C4-2B (cell line): ENCODE measurements at regions not wholly inside any gene's neighbourhood (a gene's known extent, or its start where the extent isn't known, plus 50 kb on each side); places are given as distances from the start of the nearest gene placed in this dataset.

Source experiments
- CTCF ChIP-seq: fragments of 450-650 bp; conservative IDR thresholded peaks from 2 replicates; pipeline ENCODE4 v1.5.1; 2017; ENCODE audit warnings: mild to moderate bottlenecking
- ZFX ChIP-seq: fragments of 450-650 bp; IDR thresholded peaks from 2 replicates; pipeline ENCODE4 v1.6.1; 2017

GRCh38 chr10:111766464-111766863, 417.1 kb downstream of the GPAM start:
- TF ChIP-seq CTCF (no peak), ZFX (no peak)
